IMR-90 (cell line): ENCODE measurements at regions not wholly inside any gene's neighbourhood (a gene's known extent, or its start where the extent isn't known, plus 50 kb on each side); places are given as distances from the start of the nearest gene placed in this dataset.

ENCODE experiments used
- ATAC-seq: fragments of 200-7000 bp; cut with Tn5 transposase; 2 replicates; pipeline ENCODE4 v1.9.1; 2020; ENCODE audit warnings: low read depth, mild to moderate bottlenecking, moderate library complexity
- BruUV-seq: library from RNA; stranded (reverse); fragments of 400-500 nt; replicated peaks from 2 replicates; lab custom pipeline; 2021; lab: Mats Ljungman, UMichigan
- CTCF ChIA-PET: fragments of 300-600 bp; formaldehyde crosslinking; extraction: SDS; loops from one replicate; lab custom pipeline; 2021; ENCODE audit warnings: antibody characterized with exemption; lab: Yijun Ruan, JAX
- POLR2A ChIA-PET: fragments of 300-600 bp; sonication (Branson Sonifier 250); formaldehyde crosslinking; loops from one replicate; lab custom pipeline; 2022; ENCODE audit warnings: antibody characterized with exemption; ENCODE audit not compliant: unreplicated experiment; lab: Charles Lee
- DNase-seq: peaks from one replicate; pipeline ENCODE4 v3.0.0; 2013
- H2AFZ ChIP-seq: replicated peaks from 2 replicates; pipeline ENCODE3; 2013; ENCODE audit warnings: low read length, mild to moderate bottlenecking; ENCODE audit not compliant: poor library complexity
- H2AK5ac ChIP-seq: 2 replicates; pipeline ENCODE4 v1.6.1; 2013; ENCODE audit warnings: low read depth, low read length, inconsistent platforms
- H2AK9ac ChIP-seq: replicated peaks from 2 replicates; pipeline ENCODE3; 2013; ENCODE audit warnings: mild to moderate bottlenecking, low read depth, low read length, moderate library complexity; ENCODE audit not compliant: poor library complexity
- H2BK120ac ChIP-seq: 2 replicates; pipeline ENCODE4 v1.6.1; 2013; ENCODE audit warnings: low read depth, low read length, inconsistent platforms
- H2BK15ac ChIP-seq: 3 replicates; pipeline ENCODE4 v1.6.1; 2013; ENCODE audit warnings: low read depth, low read length, inconsistent platforms
- H2BK20ac ChIP-seq: 2 replicates; pipeline ENCODE4 v1.6.1; 2013; ENCODE audit warnings: low read depth, mild to moderate bottlenecking, inconsistent platforms, low read length, moderate library complexity
- H2BK5ac ChIP-seq: 2 replicates; pipeline ENCODE4 v1.6.1; 2013; ENCODE audit warnings: mild to moderate bottlenecking, low read depth, low read length, inconsistent platforms; ENCODE audit not compliant: poor library complexity, severe bottlenecking
- H3K14ac ChIP-seq: replicated peaks from 2 replicates; pipeline ENCODE4 v1.6.1; 2013; ENCODE audit warnings: low read depth, low read length, inconsistent platforms
- H3K18ac ChIP-seq: 2 replicates; pipeline ENCODE4 v1.6.1; 2013; ENCODE audit warnings: low read depth, low read length, control low read depth
- H3K23ac ChIP-seq: 2 replicates; pipeline ENCODE4 v1.6.1; 2013; ENCODE audit warnings: low read depth, low read length, inconsistent platforms
- H3K27ac ChIP-seq: 2 replicates; pipeline ENCODE4 v1.5.1; 2013; ENCODE audit warnings: mild to moderate bottlenecking, control low read depth, low read length; ENCODE audit not compliant: insufficient read depth
- H3K27me3 ChIP-seq: 2 replicates; pipeline ENCODE4 v1.6.1; 2013; ENCODE audit warnings: low read length; ENCODE audit not compliant: control insufficient read depth, insufficient read depth
- H3K36me3 ChIP-seq: 2 replicates; pipeline ENCODE4 v1.6.1; 2013; ENCODE audit warnings: low read length, mixed read lengths; ENCODE audit not compliant: control insufficient read depth, insufficient read depth
- H3K4ac ChIP-seq: 2 replicates; pipeline ENCODE4 v1.6.1; 2013; ENCODE audit warnings: low read depth, low read length, inconsistent platforms
- H3K4me1 ChIP-seq: 2 replicates; pipeline ENCODE4 v1.6.1; 2013; ENCODE audit warnings: low read length, mixed read lengths; ENCODE audit not compliant: control insufficient read depth, insufficient read depth
- H3K4me2 ChIP-seq: 2 replicates; pipeline ENCODE4 v1.6.1; 2013; ENCODE audit warnings: low read depth, mild to moderate bottlenecking, control low read depth, low read length, moderate library complexity
- H3K4me3 ChIP-seq: 2 replicates; pipeline ENCODE4 v1.5.1; 2013; ENCODE audit warnings: low read depth, mild to moderate bottlenecking, control low read depth, low read length, moderate library complexity; ENCODE audit not compliant: insufficient read depth
- H3K56ac ChIP-seq: 2 replicates; pipeline ENCODE4 v1.6.1; 2013; ENCODE audit warnings: low read length, inconsistent platforms; ENCODE audit not compliant: insufficient read depth; ENCODE audit errors: extremely low read depth
- H3K79me1 ChIP-seq, 2 experiments: 2 replicates each; pipeline ENCODE4 v1.6.1; 2013; ENCODE audit warnings: low read length in 2 of 2, inconsistent platforms in 1 of 2, low read depth in 1 of 2
- H3K9ac ChIP-seq: 2 replicates; pipeline ENCODE4 v1.6.1; 2013; ENCODE audit warnings: low read depth, low read length, control low read depth
- H3K9me1 ChIP-seq: 2 replicates; pipeline ENCODE4 v1.6.1; 2013; ENCODE audit warnings: low read length, inconsistent platforms; ENCODE audit not compliant: insufficient read depth
- H3K9me3 ChIP-seq: 2 replicates; pipeline ENCODE4 v1.6.1; 2013; ENCODE audit warnings: low read length; ENCODE audit not compliant: control insufficient read depth, insufficient read depth
- H4K20me1 ChIP-seq: 2 replicates; pipeline ENCODE4 v1.6.1; 2013; ENCODE audit warnings: low read length, inconsistent platforms; ENCODE audit not compliant: insufficient read depth
- H4K5ac ChIP-seq: 2 replicates; pipeline ENCODE4 v1.6.1; 2013; ENCODE audit warnings: mild to moderate bottlenecking, low read depth, low read length, control low read depth
- H4K8ac ChIP-seq, 2 experiments: 2 replicates each; pipeline ENCODE4 v1.6.1; 2013; ENCODE audit warnings: low read depth in 2 of 2, low read length in 2 of 2, control low read depth in 1 of 2, inconsistent platforms in 1 of 2
- H4K91ac ChIP-seq: 2 replicates; pipeline ENCODE4 v1.6.1; 2013; ENCODE audit warnings: low read depth, low read length, inconsistent platforms; ENCODE audit not compliant: insufficient read depth
- MAFK ChIP-seq: IDR thresholded peaks from 2 replicates; pipeline ENCODE4 v1.6.1; 2012; ENCODE audit warnings: low read depth, low read length, improper control_type of control experiment
- POLR2A ChIP-seq: IDR thresholded peaks from 2 replicates; pipeline ENCODE4 v1.6.1; 2012; ENCODE audit warnings: mild to moderate bottlenecking, low read depth, low read length
- WGBS, 2 experiments: methylation state at CpG; one replicate each; pipeline versions ENCODE4 v1.1.5 to v1.1.7; 2013; ENCODE audit warnings: missing lambda C conversion rate in 2 of 2; ENCODE audit not compliant: insufficient read length in 1 of 2; ENCODE audit errors: extremely low coverage in 2 of 2; 5-methylcytosine and 5-hydroxymethylcytosine counted together
- dilution Hi-C: fragments of 300-500 bp; cut with HindIII; formaldehyde crosslinking; loops from one replicate; pipeline ENCODE4 v1.14.3; 2018; ENCODE audit warnings: low sequenced_read_pairs; ENCODE audit not compliant: unreplicated experiment
- in situ Hi-C: fragments of 300-500 bp; cut with MboI; formaldehyde crosslinking; loops from 3 replicates; pipeline ENCODE4 v1.14.3; 2019; ENCODE audit warnings: low sequenced_read_pairs, inconsistent platforms, mixed read lengths
- intact Hi-C: fragments of 100-400 bp; cut with micrococcal nuclease; formaldehyde crosslinking; loops from 2 replicates; pipeline ENCODE4 v1.10.0; 2022

GRCh38 chr5:116652903-116653302, 78.3 kb upstream of the SEMA6A start:
- no peak for TF ChIP-seq MAFK
- TF ChIP-seq POLR2A: no peak
- H3K4me1 ChIP-seq: no peaks in the 10 kb centered on the region
- no peaks in the 10 kb centered on the region for H3K9me1 ChIP-seq
- DNase-seq (no peak), ATAC-seq (no peak)
- no CpG with 5 or more reads among the region's 3 CpGs for WGBS, 2 experiments
- no peak overlapping the region for H3K4me3 ChIP-seq
- no peak overlapping the region for H2AK9ac ChIP-seq
- ChIA-PET CTCF (no interaction called here), POLR2A (no interaction called here)
- no peaks in the 10 kb centered on the region for H3K27me3 ChIP-seq
- intact Hi-C loops (no loop called here), in situ Hi-C loops (no loop called here), dilution Hi-C loops (no loop called here)
- no peak overlapping the region for H3K14ac ChIP-seq
- no peak overlapping the region for H3K27ac ChIP-seq
- H2BK20ac ChIP-seq: no peak overlapping the region
- BruUV-seq: no TSS peak
- H3K23ac ChIP-seq: no peak overlapping the region
- no peak overlapping the region for H3K4ac ChIP-seq
- H3K36me3 ChIP-seq: no peaks in the 10 kb centered on the region
- H3K18ac ChIP-seq: no peak overlapping the region
- no peak overlapping the region for H4K91ac ChIP-seq
- no peak overlapping the region for H3K56ac ChIP-seq
- no peaks in the 10 kb centered on the region for H3K9me3 ChIP-seq
- H4K8ac ChIP-seq: no peak overlapping the region
- no peak overlapping the region for H2AFZ ChIP-seq
- H3K79me1 ChIP-seq: no peaks in the 10 kb centered on the region
- H2BK120ac ChIP-seq: no peak overlapping the region
- no peak overlapping the region for H2BK15ac ChIP-seq
- H4K5ac ChIP-seq: no peak overlapping the region
- H2AK5ac ChIP-seq: no peak overlapping the region
- no peak overlapping the region for H3K4me2 ChIP-seq
- no peak overlapping the region for H2BK5ac ChIP-seq
- no peak overlapping the region for H3K9ac ChIP-seq
- no peaks in the 10 kb centered on the region for H4K20me1 ChIP-seq
